Tibial nerve (tissue), 3 donors: ENCODE measurements at regions not wholly inside any gene's neighbourhood (a gene's known extent, or its start where the extent isn't known, plus 50 kb on each side); places are given as distances from the start of the nearest gene placed in this dataset.

Source experiments
- CTCF ChIP-seq, 5 experiments: fragments of 200-600 bp in 3 of 5; fragments of 450-650 bp in 2 of 5; sonication (generic) in 3 of 5; IDR thresholded peaks; one replicate each; pipeline ENCODE4 v1.5.1; 2016 to 2019; ENCODE audit warnings: antibody characterized with exemption in 5 of 5, mild to moderate bottlenecking in 3 of 5, moderate library complexity in 2 of 5
- POLR2A ChIP-seq, 2 donors: fragments of 450-650 bp; IDR thresholded peaks; one replicate each; pipeline ENCODE4 v1.6.1; 2017; ENCODE audit warnings: antibody characterized with exemption in 2 of 2, mild to moderate bottlenecking in 2 of 2, moderate library complexity in 2 of 2

DNA sequence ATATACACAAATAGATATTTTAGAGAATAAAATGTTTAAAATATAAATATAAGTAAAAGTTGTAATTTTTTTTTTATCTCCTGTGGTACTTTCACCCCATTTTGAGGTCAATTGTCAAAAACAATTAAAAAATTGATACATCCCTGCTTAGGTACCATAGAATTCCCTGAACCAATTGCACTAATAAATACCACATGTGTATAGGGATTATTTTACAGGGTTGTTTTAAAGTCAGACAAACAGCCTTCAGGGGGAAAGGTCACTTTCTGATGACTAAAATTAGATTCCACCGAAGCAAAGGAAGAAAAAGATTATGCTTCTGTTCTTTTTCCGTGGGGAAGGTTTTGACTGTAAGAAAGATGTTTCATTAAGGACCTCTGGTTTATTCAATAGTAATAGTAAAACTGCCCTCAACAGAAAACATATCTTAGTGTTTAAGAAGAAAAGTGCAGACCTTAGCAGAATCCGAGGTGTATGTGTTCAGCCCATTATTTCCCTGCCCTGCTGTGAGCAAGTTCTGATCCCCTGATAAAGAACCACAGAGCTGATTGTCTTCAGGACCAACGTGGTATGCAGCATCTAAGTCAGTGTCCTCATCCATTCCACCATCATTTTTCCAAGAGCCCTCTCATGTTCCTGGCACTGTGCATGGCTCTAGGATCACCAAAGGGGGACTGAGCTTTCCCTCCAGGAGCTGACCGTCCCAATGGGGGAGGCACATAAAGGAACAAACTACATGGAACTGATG, 132.9 kb upstream of the IL12A start:
- TF ChIP-seq POLR2A (IDR thresholded peaks at IDR 0.05) (no peak), CTCF (IDR thresholded peaks at IDR 0.05) (no peak)
